ENCODE measurements at regions not wholly inside any gene's neighbourhood (a gene's known extent, or its start where the extent isn't known, plus 50 kb on each side); places are given as distances from the start of the nearest gene placed in this dataset.
"Not testable (repeated sequence)": the region's sequence is repeated elsewhere in the genome, so short reads cannot be mapped to it uniquely, and the experiment has no call there.

GRCh38 chrX:69060631-69061408 is 104.4 kb downstream of the PJA1 start:
- no peak for TF ChIP-seq ZFX (IDR thresholded peaks at IDR 0.05; ENCODE audit: borderline replicate concordance)
- TF ChIP-seq, protein P1, sequence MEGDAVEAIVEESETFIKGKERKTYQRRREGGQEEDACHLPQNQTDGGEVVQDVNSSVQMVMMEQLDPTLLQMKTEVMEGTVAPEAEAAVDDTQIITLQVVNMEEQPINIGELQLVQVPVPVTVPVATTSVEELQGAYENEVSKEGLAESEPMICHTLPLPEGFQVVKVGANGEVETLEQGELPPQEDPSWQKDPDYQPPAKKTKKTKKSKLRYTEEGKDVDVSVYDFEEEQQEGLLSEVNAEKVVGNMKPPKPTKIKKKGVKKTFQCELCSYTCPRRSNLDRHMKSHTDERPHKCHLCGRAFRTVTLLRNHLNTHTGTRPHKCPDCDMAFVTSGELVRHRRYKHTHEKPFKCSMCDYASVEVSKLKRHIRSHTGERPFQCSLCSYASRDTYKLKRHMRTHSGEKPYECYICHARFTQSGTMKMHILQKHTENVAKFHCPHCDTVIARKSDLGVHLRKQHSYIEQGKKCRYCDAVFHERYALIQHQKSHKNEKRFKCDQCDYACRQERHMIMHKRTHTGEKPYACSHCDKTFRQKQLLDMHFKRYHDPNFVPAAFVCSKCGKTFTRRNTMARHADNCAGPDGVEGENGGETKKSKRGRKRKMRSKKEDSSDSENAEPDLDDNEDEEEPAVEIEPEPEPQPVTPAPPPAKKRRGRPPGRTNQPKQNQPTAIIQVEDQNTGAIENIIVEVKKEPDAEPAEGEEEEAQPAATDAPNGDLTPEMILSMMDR (IDR thresholded peaks at IDR 0.05) = no peak

DNA sequence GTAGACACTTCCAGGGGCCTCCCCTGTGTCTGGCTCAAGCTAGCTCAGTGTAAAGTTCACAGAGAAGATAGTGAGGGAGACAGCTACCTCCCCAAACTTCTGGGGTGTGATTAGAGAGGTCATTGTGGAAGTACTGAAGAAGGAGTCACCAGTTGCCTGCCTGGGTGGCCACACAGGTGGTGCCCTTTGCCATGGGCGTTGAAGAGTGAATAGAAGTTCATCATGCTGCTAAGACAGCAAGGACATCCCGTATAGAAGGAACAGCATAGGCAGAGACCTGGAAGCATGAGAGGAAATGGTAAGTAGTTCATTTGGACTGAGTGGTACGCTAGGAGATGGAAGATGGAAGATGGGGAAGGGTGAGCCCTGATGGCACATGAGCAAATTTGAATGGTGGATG is 110.1 kb downstream of the PJA1 start:
- H3K27ac ChIP-seq = no peak overlapping the region
- TF ChIP-seq ZFX (IDR thresholded peaks at IDR 0.05; ENCODE audit: borderline replicate concordance) = no peak
- TF ChIP-seq, protein P1 (IDR thresholded peaks at IDR 0.05) = no peak

More at GRCh38 chrX:69060631-69061408, 104.4 kb downstream of the PJA1 start:
- H3K27ac ChIP-seq = no peak overlapping the region

GRCh38 chrX:69054497-69054896 is 110.8 kb downstream of the PJA1 start:
- H3K27ac ChIP-seq = not testable (repeated sequence)

- no peak for TF ChIP-seq ZFX (IDR thresholded peaks at IDR 0.05; ENCODE audit: borderline replicate concordance)
- TF ChIP-seq, protein P1 (IDR thresholded peaks at IDR 0.05) = no peak
- H3K27ac ChIP-seq = no peak overlapping the region
Observed at GRCh38 chrX:69051901-69052300, 113.4 kb downstream of the PJA1 start.

GRCh38 chrX:69050051-69050765 is 115.0 kb downstream of the PJA1 start:
- no peak overlapping the region for H3K27ac ChIP-seq
- no peak for TF ChIP-seq ZFX (IDR thresholded peaks at IDR 0.05; ENCODE audit: borderline replicate concordance)
- TF ChIP-seq, protein P1 (IDR thresholded peaks at IDR 0.05) = no peak

- TF ChIP-seq ZFX (IDR thresholded peaks at IDR 0.05; ENCODE audit: borderline replicate concordance) = no peak
- TF ChIP-seq, protein P1 (IDR thresholded peaks at IDR 0.05) = no peak
- H3K27ac ChIP-seq = no peak overlapping the region
Observed at GRCh38 chrX:69046996-69047490, 118.2 kb downstream of the PJA1 start.

DNA sequence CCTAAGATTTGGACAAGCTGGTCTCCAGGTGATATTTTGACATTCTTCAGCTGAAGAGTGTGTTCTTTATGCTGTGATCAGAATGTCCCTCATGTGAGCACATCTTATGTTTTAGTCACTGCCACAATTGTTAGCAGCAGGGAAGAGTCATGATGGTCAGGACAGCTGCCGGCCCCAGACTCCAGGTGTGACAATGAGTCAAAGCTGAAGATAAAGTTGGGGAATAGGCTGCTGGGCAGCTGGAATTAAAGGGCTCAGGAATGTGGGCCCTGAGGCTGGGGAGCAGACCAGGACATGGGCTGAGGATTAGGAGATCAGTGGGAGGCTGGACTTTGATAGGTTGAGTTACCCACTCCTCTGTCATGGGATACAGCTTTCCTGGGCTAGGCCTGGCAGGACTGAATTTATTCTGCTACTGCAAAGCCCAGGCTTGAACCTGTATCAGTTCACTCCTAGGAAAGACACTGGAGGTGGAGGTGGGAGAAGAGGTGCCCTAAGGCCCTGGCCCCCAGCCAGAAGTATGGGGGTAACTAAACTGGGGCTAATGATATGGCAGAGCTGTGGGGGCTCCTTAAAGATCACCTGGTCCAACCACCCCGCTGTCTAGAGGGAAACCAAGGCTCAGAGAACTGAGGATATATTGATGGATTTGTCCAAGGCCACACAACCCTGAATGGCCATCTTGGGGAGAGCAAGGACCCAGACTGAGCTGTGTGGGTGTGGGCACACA is 119.5 kb downstream of the PJA1 start:
- no peak overlapping the region for H3K27ac ChIP-seq
- TF ChIP-seq ZFX (IDR thresholded peaks at IDR 0.05; ENCODE audit: borderline replicate concordance) = no peak
- TF ChIP-seq, protein P1 (IDR thresholded peaks at IDR 0.05) = no peak
